Stimulated activated CD4-positive, alpha-beta T cell treated with anti-CD3 and anti-CD28 coated beads, Interleukin-12 subunit alpha, Interleukin-12 subunit beta, amount 100 ng/mL, for 4 hours (primary cell): ENCODE measurements at regions not wholly inside any gene's neighbourhood (a gene's known extent, or its start where the extent isn't known, plus 50 kb on each side); places are given as distances from the start of the nearest gene placed in this dataset.

ENCODE experiments used
- DNase-seq: peaks from one replicate; pipeline ENCODE4 v3.0.0-alpha.2; 2020

DNA sequence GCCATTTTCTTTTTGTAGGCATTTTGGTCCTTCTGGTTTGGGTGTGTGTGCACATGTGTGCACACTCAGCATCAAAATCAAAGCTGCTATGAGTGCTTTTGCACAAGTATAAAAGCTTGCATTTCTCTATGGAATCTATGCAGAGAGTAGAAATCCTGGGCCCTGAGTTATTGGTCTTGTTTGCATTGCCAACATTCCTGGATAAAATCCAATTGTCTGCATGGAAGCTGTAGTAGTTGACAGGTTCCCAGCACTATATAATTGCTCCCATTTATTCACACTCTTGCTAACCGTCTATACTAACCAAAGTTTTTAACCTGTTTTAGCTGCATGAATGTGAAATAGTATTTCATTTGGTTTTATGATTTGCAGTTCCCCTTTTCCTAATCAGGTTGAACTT lies 277.0 kb downstream of the FOXA2 start:
- no peak for DNase-seq

DNA sequence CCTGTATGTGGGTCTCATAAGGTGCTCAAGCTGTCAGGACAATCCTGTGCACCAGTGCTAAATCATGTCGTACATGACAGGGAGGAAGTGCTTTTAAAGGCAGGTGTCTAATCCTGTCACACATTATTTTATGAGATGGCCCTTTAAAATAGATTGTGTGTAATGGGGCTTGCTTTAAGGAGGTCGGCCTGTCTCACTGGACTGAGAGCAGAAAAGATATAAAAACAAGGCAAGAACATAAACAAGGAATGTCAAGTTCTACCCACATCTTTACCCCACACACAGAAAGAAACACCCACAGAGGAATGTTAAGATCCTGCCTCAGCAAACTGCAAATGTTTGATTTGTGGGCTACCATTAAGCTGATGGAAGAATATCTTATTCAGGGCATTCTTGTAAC lies 279.0 kb downstream of the FOXA2 start:
- no peak for DNase-seq

DNA sequence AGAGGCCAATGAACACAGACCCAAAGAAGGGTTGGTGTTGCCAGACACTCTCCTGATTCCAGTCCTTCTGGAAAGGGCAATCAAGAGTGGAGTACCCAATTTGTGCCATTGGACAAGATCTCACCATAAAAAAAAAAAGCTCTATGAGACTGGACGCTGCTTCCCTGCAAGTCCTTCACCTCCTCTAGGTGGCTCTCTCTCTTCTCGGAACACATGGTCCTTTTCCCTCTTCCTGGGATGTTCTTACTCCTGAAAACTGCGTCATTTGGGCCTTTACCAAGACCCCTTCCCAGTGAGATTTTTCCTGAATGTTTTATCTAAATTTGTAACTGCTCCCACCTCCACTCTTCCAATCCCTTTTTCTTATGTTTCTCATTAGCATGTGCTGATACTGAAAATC lies 280.8 kb downstream of the FOXA2 start:
- DNase-seq: no peak

DNA sequence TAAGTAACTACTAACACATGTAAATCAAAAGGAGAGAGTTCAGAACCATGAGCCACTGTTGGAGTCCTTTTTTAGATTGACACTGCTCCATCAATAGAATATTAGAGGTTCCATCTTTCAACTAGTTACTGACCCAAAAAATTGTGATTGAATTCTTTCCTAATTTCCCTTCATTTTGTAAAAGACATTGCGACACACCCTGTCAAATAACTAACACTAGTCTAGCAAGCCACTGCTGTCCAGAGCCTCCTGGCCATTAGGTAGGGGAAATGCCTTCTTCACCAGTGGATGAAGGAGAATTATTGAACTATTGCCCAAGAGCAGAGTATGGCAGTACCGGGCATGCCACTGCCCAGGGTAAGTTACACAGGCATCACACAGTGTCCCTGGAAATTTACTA lies 282.3 kb downstream of the FOXA2 start:
- no peak for DNase-seq

DNA sequence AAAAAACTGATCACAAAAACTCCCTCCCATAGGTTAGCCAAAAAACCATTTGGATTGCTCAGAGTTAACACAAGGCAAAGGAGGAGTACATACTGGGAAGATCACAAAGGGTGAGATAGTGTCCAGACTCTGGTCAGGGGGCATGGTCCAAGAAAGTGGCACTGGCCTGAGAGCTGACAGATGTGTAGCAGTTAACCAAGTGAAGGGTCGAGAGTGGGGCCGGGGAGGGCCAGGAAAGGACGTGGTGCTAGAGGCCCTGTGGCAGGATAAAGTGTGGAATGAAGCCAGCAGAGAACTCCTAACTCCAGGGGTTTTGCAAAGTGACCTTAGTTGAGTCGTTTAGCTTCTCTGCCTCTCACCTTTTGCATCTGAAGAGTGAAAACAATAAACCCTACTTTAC lies 290.5 kb downstream of the FOXA2 start:
- no peak for DNase-seq

DNA sequence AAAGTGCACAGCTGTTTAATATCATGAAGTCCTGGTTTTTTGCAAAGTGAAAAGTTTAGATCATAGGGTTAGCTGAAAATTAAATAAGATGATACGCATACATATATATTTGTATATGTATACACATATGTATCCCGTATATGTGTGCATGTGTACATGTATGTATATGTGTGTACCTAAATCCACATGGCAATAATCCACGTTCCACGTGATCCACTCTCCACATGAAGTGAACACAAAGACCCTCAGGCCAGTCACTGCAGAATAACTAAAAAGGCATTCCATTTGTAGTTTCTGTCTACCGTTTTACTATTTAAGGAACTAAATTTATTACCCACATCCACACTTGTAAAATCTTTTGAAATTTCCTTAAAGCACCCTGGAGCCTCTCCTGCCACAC lies 294.9 kb downstream of the FOXA2 start:
- DNase-seq: no peak

DNA sequence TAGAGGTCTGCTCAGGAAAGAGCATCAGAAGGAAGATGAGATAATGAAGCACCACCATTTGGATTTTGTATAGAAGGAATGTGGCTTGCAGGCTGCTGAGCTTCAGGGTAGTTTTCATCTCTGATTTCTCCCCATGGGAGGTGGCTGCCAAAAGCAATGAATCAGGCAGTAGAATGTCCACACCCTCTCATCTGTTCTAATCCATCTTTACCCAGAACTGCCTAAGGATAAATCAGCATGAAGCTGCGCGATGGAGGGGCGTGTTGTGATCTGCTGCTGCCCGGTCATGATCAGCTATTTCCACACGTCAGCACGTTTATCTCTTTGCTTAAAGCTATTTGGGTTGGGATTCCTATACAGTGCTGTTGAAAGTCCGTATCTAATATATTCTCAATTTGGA lies 295.4 kb downstream of the FOXA2 start:
- no peak for DNase-seq

DNA sequence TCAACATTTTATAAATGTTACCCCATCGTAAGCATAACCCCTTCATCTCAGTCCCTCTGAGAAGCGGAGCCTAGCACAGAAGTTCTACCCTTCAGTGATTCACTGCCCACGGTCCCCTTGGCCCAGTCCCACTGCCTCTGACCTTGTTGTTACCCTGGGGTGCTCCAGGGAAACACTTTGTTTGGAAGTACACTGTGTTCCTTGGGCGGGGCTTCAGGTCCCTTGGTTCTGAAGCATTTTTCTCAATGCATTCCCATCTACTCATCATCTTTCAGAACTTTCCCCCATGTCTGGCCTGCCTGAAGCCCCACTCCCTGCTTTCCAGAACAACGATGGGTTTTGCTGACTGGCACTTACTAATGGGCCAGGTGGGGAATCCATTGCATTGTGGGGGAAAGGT lies 296.2 kb downstream of the FOXA2 start:
- no peak for DNase-seq

DNA sequence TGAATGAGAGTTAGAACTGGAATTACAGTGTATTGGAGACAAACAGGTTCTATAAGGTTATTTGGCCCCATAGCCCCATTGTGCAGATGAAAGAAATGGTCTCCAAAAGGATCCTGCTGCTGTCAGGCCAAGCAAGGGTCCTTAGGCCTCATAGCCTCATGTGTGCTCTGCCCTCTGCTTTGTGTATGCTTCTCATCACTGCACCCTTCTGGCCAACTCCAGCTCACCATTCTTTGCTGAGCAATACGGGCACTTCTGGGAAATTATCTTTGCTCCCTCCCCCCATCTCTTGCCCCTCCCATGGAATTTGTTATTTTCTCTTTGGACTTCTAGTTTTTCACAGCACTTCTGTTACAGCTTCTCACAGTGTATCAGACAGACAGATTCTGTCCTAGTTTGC lies 298.8 kb downstream of the FOXA2 start:
- DNase-seq: no peak

DNA sequence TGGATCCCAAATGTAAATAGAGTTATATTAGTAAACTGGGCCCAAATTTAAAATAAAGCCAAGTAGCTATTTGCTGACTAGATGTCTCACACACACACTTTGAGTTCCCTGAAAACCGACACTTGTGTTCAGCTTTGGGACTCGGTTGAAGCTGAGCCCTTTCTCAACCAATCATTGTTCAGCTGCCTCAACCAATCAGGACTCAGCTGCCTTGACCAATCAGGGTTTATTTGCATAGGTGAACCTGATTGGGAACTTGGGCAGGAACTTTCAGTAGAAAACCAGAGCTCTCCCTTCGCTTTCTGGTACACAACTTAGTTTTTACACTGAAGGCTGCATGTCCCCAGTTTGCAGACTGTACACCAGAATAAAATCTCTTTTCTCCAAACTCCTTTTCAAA lies 301.7 kb downstream of the FOXA2 start:
- DNase-seq: no peak

DNA sequence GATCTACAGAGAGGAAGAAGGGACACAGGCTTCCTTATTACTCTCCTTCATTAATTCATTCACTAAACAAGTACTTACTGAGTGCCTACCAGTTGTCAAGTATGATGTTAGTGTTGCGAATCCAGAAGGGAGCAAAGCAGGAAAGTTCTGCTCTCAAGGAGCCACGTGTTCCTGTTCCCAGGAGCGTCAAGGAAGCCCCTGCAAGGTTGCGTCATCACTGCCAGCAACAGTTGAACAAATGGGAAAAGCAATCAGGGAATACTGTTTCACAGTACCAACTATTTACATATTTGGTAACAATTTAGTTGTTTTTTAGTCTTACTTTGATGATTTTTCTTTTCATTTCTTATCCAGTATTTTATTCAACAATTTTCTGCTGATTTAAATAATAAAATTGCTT lies 310.0 kb downstream of the FOXA2 start:
- DNase-seq: no peak

DNA sequence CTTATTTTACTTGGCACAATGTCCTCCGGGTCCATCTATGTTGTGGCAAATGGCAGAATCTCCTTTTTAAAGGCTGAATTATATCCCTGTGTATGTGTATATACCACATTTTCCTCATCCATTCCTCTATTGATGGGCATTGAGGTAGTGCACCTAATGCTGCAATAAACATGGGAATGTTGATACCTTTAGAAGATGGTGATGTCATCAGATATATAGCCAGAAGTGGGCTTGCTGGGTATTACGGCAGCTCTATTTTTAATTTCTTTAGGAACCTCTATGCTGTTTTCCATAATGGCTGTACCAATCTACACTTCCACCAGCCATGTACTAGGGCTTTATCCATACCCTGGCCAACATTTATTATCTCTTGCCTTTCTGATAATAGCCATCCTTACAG lies 315.7 kb downstream of the FOXA2 start:
- DNase-seq: no peak

DNA sequence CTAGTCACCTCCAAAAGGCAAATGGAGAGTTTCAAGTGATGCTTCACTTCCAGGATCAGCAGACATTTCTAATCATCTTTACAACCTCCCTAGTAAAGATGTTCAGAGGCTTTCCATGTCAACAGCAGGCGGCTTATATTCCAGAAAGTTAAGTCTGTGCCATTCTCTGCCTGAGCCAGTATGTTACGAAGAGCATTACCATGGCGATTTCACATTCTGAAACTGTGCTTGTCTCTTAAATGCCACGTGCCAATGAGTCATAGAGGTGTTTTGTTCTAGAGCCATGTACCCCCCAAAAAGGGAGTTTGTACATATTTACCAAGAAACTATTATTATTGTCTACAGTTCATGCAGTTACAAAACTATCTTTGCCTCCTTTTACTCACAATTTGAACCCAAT lies 319.5 kb downstream of the FOXA2 start:
- no peak for DNase-seq

DNA sequence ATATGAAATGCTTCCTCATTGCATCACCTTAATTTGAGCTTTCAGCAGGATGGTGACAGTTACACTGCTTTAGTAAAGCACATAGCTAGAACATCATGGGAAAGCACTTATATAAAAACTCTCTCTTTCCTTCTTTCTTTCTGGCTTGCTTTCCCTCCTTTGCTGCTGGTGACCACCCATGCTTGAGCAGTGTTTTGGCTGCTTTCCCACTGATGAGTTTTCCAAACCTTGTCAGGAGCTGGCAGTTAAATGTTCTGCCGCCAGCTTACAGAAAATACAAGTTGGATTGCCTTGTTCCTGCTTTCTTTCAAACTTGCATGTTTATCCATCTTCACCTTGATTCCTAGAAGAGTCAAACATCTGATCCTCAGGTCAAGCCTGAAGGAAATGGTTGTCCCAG lies 323.9 kb downstream of the FOXA2 start:
- DNase-seq: no peak

DNA sequence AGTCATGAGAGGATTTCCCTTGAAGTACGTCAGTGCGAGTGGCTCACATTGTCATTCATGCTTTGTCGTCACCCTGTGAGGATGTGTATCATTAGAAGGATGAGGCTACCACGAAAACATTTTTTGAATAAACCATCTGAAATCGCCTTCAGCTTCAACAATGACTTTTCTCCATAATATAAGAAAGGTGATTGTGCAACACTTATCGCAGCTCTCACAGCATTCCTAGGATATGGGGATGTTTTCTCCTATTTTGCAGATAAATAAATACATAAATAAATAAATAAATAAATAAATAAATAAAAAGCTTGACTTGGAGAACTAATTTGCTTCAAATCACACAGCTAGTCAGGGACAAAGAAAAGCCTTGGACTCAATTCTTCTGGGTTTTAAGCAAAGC lies 326.5 kb downstream of the FOXA2 start:
- no peak for DNase-seq

DNA sequence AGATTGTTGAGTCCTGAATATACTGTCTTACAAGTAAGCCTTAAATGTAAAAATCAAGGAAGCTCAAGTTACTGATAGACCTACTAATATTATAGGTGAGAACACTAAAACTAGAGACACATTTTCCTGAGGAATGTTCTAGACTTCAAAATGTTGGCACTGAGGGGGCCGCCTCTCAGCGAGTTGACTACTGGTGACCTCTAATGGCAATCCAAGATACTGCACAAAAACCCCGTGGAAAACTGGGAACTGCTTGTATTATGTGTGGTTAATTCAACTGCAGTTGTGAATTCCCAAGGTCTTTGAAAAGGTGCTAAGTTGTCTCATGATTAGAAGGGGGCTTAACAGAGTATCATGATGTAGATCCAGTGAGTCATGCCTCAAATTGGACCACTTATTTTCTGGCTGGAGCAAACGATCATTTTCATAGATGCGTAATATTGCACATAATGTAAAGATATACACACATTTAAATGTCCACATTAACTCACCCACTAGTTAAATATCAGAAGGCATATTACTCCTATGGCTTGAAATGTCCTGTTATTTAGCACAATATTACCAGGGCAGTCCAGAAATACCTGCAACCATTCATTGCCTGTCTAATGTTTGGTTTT lies 336.2 kb downstream of the FOXA2 start:
- no peak for DNase-seq

DNA sequence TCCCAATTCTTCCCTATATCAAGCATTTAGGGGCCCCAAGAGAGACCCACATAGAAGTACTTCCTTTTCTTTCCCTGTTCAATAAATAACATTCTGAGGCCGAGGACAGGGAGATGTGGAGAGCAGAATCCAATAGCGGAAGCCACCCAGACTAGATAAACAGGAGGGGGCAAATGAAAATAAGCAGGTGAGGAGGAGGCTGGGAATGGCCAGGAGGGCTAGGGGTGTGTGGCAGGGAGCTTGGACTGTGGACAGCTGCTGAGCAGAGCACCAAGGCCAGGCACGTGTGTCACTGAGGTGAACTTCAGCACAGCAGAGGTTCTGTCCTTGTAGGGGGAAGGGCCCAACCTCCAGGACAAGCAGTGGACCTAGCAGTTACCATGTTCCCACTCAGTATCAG lies 339.2 kb downstream of the FOXA2 start:
- no peak for DNase-seq

DNA sequence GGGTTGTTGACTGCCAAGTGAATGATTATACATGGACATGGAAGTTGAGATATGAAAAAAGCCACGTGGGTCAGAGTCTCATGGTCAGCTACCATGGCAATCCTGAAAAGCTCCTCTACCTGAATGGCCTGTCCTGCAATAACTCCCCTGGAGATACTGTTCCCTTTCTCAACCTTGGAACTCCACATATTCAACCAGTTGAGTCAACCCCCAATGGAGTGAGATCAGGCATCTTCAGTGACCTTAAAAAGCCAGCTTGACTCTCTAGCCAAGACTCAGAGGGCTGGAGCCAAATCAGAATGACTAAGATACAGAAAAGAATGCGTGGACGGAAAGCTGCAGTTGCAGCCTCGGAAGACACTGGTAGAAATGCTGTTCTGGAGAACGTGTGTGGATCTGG lies 341.3 kb downstream of the FOXA2 start:
- no peak for DNase-seq

DNA sequence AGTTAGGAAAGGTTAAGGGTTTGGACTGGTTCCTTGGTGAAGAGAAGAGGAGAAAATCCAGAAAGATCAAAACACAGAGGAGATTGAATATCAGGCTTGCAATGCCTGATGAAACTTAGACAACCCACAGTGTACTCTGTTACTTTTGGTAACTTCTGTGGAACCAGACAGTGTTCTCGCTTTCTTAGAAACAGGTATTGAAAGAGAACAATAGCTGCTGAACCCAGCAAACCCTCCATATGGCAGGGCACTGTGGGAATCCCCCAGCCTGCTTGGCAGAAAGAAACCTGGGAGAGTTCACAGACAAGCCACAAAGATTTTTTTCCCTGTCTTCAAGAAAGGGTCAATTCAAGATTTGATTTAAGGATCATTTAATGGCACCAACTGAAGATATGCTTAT lies 342.8 kb downstream of the FOXA2 start:
- no peak for DNase-seq

DNA sequence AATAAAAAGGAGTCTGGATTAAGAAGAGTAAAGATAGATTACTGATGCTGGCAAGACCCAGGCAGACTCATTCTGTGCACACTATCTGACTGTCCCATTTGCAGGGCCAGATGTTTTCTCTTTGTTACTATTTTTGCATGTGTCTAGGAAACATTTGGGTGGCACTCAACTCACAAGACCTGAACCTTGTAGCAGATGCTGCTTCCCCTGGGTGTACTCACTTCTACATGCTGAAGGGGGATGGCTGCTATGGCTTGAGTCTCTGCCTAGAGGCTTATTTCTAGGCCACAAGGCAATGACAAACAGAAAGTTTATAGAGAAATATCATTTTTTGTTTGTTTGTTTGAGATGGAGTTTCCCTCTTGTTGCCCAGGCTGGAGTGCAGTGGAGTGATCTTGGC lies 351.4 kb downstream of the FOXA2 start:
- no peak for DNase-seq

DNA sequence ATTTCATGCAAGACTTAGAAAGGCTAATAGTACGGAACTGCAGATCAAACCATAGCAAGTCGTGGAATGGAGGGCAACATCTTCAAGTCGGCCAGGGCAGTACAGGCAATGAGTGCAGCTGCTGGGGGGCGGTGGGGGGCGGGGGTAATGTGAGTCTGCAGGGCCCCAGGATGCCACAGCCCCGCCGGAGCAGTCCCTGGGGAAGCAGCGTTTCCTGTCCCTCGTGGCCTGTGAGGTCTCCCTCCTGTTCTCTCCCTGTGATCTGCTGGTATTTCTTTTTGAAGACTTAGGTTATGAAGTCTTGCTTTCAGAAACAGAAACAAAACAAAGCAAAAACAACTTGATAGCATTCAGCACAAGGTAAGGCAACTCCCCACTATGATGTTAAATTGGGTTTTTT lies 351.9 kb downstream of the FOXA2 start:
- DNase-seq: no peak

DNA sequence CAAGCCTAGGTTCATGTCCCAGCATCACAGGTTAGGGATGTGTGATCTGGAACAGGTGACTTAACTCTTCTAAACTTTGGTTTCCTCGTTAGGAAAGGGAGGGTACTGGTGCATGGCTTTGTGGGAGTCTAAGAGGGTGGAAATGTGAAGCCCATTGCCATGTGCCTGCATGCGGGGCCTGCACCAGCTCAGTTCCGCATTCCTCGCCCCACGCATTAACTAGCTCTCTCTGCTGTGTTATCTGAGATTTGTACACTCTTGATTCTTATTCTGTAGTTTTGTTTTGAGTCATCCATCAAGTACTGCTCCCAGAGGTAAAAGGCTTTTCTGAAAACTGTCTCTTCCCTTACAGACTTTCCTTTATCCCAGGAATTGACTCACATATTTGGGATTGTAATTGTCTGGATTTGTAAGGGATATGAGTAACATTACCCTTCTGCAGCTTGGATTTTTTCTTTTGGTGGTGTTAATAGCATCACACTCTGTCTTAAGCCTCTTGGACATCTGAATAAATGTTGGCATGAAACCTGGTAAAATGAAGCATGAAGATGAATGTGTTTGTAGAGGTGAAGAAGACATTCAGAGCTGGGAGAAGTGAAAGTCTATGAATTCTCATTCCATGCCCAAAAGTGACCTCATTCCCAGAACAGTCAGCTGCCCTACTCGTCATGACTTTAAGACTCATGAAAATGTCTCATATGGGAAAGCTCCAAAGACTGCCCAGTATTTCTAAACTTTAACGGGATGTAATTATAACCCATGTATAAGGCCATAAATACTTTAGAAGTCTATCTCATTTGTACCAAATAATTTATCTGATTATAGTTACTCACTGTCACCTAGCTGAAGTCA lies 357.3 kb downstream of the FOXA2 start:
- no peak for DNase-seq

DNA sequence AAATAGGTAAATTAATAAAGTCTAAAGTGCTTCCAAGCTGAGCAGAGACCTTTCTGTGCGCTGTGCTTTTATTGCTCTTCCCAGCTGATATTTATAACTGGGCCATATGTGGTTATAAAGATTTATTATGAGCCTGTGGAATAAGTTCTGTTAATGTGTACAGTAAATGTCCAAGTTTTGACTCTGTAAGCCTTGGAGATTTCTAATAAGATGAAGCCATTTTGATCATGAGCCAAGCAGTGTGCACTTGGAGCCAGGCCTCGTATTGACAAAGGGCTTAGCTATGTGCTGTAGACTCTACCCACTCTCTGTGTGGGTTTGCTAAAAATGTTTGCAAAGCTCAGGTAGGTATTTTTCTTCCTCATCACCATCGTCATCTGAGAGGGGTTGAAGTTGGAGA lies 361.1 kb downstream of the FOXA2 start:
- DNase-seq: no peak

DNA sequence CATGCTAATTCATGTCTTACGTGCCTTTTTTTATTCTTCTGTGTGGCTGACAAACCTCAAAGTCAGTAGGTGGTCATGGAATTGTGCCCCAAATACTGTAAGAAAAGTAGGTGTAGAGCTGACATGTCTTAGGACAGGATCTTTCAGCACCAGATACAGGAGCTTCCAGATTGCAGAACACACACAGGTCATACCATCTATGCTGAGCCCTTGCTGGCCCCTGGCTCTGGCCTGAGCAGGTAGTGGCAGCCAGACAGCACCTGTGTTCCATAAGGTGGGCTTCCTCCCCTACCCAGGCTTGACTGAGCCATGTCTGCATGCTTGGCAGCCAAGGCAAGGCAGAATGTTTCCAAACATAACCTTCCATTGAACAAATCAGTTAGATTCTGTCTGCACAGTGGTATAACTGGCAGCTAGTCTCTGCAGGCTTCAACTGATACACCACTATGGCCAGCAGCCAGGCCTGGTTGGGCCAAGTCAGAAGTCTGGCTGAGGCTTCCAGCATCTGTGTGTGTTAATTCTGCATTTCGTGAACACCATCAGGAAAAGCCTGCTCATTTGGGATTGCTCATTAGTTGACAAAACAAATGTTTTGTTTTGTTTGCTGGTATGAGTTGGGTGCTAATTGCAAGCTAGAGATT lies 366.5 kb downstream of the FOXA2 start:
- no peak for DNase-seq

DNA sequence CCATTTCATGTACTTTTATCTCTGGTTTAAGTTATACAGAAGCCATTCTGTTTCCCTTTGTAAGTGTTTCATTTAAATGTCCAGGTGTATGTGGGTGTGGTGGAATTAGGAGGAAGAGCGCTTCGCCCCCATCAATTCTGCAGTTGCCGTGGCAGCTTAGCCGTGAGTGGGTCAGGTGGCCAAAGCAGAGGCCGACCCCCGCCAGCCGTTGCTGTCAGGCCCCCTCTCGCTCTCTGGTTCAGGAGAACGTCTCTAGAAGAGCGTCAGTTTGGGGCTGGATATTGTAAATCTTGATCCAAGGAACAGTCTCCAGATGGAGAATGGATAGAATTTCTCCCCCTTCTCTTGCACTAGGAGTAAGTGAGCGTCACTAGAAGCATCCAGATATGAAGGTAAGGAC lies 367.4 kb downstream of the FOXA2 start:
- DNase-seq: no peak
